GM12873 (cell line): ENCODE measurements at regions not wholly inside any gene's neighbourhood (a gene's known extent, or its start where the extent isn't known, plus 50 kb on each side); places are given as distances from the start of the nearest gene placed in this dataset.

ENCODE experiments used
- TF ChIP-seq, protein P1 (sequence below): IDR thresholded peaks from 2 replicates; pipeline ENCODE4 v1.5.1; 2012; ENCODE audit warnings: low read depth, mild to moderate bottlenecking, moderate library complexity, low read length, control low read depth; ENCODE audit not compliant: insufficient read depth; ENCODE audit errors: missing control alignments

DNA sequence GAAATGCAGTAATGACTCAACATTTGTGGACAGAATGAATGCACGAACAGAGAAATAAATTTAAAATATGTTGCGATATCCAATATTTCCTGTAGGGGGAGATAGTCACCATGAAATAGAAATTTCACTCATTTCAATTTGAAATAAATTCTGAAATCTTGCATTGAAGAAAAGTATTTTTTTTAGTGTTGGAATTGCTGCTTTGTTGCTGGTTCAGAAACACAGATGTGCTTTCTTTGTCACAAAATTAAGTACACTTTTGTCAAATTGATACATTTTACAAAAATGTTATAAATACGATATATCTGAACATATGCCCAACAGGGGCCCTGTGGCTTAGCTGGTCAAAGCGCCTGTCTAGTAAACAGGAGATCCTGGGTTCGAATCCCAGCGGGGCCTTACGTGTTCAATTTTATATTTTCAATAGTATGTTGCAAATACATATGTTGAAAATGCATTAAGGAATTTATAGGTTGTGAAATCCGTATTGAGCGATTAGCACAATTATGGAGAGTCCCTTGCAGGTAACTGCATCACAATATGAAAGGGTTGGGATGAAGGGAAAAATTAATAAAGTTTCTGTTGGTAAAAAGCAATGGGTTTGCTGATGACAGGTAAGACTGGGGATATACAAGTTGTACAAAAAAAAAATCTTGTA is 85.4 kb upstream of the PRSS16 start:
- TF ChIP-seq, protein P1, sequence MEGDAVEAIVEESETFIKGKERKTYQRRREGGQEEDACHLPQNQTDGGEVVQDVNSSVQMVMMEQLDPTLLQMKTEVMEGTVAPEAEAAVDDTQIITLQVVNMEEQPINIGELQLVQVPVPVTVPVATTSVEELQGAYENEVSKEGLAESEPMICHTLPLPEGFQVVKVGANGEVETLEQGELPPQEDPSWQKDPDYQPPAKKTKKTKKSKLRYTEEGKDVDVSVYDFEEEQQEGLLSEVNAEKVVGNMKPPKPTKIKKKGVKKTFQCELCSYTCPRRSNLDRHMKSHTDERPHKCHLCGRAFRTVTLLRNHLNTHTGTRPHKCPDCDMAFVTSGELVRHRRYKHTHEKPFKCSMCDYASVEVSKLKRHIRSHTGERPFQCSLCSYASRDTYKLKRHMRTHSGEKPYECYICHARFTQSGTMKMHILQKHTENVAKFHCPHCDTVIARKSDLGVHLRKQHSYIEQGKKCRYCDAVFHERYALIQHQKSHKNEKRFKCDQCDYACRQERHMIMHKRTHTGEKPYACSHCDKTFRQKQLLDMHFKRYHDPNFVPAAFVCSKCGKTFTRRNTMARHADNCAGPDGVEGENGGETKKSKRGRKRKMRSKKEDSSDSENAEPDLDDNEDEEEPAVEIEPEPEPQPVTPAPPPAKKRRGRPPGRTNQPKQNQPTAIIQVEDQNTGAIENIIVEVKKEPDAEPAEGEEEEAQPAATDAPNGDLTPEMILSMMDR = peak; percentile 45

DNA sequence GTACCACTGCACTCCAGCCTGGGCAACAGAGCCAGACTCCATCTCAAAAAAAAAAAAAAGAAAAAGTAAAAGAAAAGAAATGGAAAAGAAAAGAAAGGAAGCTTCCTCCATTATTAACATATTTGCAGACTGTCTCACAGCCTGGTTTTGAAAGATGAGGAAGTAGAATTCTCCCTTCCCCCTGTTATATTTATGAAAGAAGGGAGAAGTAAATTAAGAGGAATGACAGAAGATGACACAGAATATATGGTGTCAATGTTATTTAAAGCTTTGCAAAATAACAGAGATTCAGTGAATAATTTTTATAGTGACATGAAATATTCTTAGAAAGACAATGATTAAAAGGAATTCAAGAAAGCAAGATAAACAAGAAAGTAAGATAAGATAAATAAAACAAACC is 83.7 kb upstream of the PRSS16 start:
- TF ChIP-seq, protein P1 = no peak

DNA sequence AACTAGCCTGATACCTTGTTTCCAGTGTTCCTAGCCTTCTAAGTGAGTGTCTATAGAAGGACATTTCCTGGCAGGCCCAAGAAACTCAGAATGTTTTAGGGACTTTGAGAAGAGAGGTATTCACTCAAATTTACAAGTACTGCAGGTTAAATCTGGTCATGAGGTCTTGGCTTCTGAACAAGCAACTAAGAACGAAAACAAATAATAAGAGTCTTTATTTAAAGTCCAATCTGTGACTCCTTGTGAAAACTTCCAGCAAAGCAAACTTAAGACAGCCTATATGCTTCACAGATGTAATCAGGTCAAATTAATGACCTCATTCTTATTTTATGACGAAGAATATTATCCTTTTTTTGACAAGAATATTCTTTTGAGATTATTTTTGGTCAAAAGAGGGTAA is 79.4 kb upstream of the PRSS16 start:
- TF ChIP-seq, protein P1 = no peak

DNA sequence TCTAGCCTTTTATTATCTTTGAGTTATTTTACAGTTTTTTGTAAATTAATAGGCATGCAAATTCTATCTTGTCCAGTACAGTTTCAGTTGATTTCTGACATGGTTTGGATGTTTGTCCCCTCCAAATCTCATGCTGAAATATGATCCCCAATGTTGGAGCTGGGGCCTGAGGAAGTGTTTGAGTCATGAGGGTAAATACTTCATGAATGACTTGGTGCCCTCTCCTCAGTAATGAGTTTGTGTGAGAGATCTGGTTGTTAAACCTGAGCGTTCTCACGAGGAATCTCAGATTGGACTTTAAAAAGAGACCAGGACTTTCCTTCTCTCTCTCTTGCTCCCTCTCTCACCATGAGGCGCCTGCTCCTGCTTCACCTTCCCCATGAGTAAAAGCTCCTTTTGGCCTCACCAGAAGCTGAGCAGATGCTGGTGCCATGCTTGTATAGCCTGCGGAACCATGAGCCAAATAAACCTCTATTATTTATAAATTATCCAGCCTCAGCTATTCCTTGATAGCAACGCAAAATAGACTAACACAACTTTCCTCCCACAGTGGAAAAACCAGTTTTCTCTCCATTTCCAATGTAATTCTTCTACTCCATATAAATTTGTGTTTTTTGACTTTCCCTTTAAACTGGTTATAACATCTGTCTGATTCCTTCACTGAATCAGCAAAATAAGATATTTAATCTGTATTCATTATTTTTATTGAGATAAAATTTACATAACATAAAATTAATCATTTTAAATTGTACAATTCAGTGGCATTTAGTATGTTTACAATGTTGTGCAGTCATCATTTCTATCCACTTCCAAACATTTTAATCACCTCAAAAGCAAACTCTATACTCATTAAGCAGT is 78.7 kb upstream of the PRSS16 start:
- TF ChIP-seq, protein P1 = no peak

DNA sequence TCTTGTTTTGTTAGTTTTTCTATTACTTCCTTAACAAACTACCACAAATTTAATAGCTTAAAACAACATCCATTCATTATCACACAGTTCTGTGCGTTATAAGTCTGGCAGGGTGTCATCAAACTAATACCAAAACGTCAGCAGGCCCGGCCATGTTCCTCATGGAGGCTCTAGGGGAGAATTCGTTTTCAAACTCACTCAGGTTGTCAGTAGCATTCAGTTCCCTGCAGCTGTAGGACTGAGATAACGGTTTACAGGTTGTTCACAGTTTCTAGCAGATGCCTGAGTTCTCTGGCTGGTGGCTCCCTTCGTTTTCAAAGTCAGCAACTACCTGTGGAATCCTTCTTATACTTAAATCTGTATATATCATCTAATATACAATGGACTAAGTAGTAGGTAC is 72.5 kb upstream of the PRSS16 start:
- TF ChIP-seq, protein P1 = no peak

DNA sequence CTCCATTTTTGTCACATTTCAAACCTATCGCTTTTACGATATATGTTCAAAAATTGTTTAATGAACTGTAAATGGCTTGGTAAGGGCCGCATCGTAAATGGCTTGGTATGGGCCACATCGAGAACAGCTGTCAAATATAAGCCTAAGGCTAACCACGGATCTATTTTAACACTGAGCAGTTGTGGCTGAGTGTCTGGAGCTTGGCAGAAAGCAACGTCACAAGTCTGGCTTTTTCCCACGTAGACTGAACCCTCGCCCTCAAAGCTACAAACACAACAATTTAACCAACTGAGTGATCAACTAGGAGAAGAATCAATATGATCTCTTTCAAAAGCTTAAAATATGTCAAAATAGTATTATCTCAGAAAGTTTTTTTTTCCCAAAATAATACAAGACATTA is 71.4 kb upstream of the PRSS16 start:
- TF ChIP-seq, protein P1 = no peak
